HEK293T (cell line): ENCODE measurements at regions not wholly inside any gene's neighbourhood (a gene's known extent, or its start where the extent isn't known, plus 50 kb on each side); places are given as distances from the start of the nearest gene placed in this dataset.

Experiments used
- CTCF ChIA-PET: fragments of 350-600 bp; formaldehyde crosslinking; extraction: SDS; loops from one replicate; lab custom pipeline; 2021; ENCODE audit warnings: antibody characterized with exemption, inconsistent platforms; lab: Yijun Ruan, JAX
- POLR2A ChIA-PET: fragments of 350-600 bp; formaldehyde crosslinking; extraction: SDS; loops from one replicate; lab custom pipeline; 2020; ENCODE audit warnings: antibody characterized with exemption, inconsistent platforms; lab: Yijun Ruan, JAX
- DNase-seq: peaks from one replicate; pipeline ENCODE4 v3.0.0; 2012; ENCODE audit warnings: mixed read lengths; ENCODE audit errors: extremely low spot score
- ARNT ChIP-seq: fragments of 450-650 bp; IDR thresholded peaks from 2 replicates; pipeline ENCODE4 v1.6.1; 2017; ENCODE audit warnings: mild to moderate bottlenecking
- BHLHE40 ChIP-seq: fragments of 450-650 bp; IDR thresholded peaks from 2 replicates; pipeline ENCODE4 v1.6.1; 2016; ENCODE audit warnings: mild to moderate bottlenecking, moderate library complexity, borderline replicate concordance
- CTBP1 ChIP-seq: fragments of 450-650 bp; IDR thresholded peaks from 2 replicates; pipeline ENCODE4 v1.6.1; 2016; ENCODE audit warnings: borderline replicate concordance
- ELF4 ChIP-seq: fragments of 450-650 bp; IDR thresholded peaks from 2 replicates; pipeline ENCODE4 v1.6.1; 2017; ENCODE audit warnings: antibody characterized with exemption
- FOXA1 ChIP-seq: fragments of 450-650 bp; IDR thresholded peaks from 2 replicates; pipeline ENCODE4 v1.6.1; 2016; ENCODE audit warnings: mild to moderate bottlenecking
- FOXK2 ChIP-seq: fragments of 450-650 bp; IDR thresholded peaks from 2 replicates; pipeline ENCODE4 v1.6.1; 2016; ENCODE audit warnings: mild to moderate bottlenecking
- FOXM1 ChIP-seq: fragments of 450-650 bp; IDR thresholded peaks from 2 replicates; pipeline ENCODE4 v1.6.1; 2017; ENCODE audit warnings: mild to moderate bottlenecking, borderline replicate concordance
- HDGF ChIP-seq: fragments of 450-650 bp; IDR thresholded peaks from 2 replicates; pipeline ENCODE4 v1.6.1; 2017; ENCODE audit warnings: antibody characterized with exemption, borderline replicate concordance
- L3MBTL2 ChIP-seq: fragments of 450-650 bp; conservative IDR thresholded peaks from 2 replicates; pipeline ENCODE4 v1.6.1; 2016; ENCODE audit warnings: mild to moderate bottlenecking
- LEF1 ChIP-seq: fragments of 450-650 bp; IDR thresholded peaks from 2 replicates; pipeline ENCODE4 v1.6.1; 2017; ENCODE audit warnings: mild to moderate bottlenecking, borderline replicate concordance
- NFRKB ChIP-seq: fragments of 450-650 bp; IDR thresholded peaks from 2 replicates; pipeline ENCODE4 v1.6.1; 2016; ENCODE audit warnings: mild to moderate bottlenecking, moderate library complexity
- SP1 ChIP-seq: fragments of 450-650 bp; IDR thresholded peaks from 2 replicates; pipeline ENCODE4 v1.6.1; 2017
- SUZ12 ChIP-seq: fragments of 450-650 bp; IDR thresholded peaks from 2 replicates; pipeline ENCODE4 v1.6.1; 2016; ENCODE audit warnings: mild to moderate bottlenecking
- TARDBP ChIP-seq: fragments of 450-650 bp; IDR thresholded peaks from 2 replicates; pipeline ENCODE4 v1.6.1; 2016
- ZNF384 ChIP-seq: fragments of 450-650 bp; IDR thresholded peaks from 2 replicates; pipeline ENCODE4 v1.6.1; 2016
- TF ChIP-seq, protein P1 (sequence below): fragments of 450-650 bp; IDR thresholded peaks from 2 replicates; pipeline ENCODE4 v1.6.1; 2016

DNA sequence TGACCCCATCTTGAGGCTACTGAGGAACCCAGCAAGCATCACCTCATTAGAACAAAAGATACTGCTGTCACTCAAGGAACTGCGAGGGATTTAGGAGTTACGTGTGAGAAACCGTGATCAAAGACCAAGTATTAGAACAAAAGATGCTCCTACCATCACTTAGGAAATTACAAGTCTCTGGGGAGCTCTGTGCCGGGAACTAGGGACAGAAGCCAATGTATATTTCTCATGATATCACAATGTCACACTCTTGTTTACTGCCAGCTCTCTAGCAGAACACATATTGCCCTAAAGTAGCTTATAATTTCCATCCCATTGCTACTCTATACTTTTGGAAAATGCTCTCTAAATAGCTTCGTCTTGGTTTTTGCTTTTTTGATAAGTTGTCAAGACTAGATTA, 214.5 kb downstream of the HS3ST3A1 start:
- ChIA-PET CTCF (no interaction called here), POLR2A (no interaction called here)
- TF ChIP-seq ARNT (no peak), FOXK2 (no peak), TARDBP (no peak), SUZ12 (no peak), HDGF (no peak), ZNF384 (no peak), FOXA1 (no peak), SP1 (no peak), FOXM1 (no peak)

DNA sequence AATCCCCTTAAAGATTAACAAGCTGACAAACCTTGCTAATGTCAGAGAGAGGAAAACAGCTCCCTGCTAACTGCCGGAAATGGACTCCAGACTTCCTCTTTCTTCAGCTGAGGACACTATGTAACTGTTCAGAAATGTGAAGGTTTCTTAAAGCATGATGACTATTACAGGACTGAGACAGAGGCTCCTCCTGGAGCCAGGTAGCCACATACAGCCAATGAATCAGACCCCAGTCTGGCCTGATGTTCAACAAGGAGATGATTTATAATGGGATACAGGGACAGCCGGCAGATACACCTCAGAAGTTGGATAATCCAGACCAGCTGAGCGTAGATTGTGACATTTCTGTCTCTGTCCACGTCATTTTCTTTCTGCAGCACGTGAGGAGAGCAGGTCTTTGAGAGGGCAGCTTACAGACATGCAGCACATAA, 216.2 kb downstream of the HS3ST3A1 start:
- no peak for TF ChIP-seq SP1
- no peak for TF ChIP-seq FOXA1
- no peak for TF ChIP-seq LEF1
- no peak for DNase-seq
- ChIA-PET CTCF (no interaction called here), POLR2A (no interaction called here)

More for the DNA sequence above, 214.5 kb downstream of the HS3ST3A1 start:
- DNase-seq, result no peak

DNA sequence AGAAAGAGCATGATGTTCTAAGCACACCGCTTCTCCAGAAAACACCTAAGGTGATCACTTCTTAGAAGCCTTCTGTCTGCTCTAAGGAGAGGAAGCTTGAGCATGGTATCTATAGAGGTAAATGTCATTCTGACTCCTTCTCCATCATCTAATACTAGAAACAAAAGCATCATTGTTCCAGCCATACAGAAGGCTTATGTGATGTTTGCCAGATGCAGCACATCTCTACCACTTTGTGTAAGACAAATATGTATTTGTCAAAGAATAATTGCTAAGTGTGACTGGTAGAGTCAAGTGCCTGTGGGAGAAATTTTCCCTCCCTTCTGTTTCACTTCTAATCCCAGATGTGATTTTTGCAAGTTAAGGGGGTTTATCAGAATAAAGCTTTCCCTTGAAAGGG, 217.1 kb downstream of the HS3ST3A1 start:
- CTCF ChIA-PET, result no interaction called here
- POLR2A ChIA-PET, result no interaction called here
- DNase-seq, result no peak
- TF ChIP-seq NFRKB (no peak), FOXA1 (no peak), SUZ12 (no peak), ELF4 (no peak)
- TF ChIP-seq, protein P1, sequence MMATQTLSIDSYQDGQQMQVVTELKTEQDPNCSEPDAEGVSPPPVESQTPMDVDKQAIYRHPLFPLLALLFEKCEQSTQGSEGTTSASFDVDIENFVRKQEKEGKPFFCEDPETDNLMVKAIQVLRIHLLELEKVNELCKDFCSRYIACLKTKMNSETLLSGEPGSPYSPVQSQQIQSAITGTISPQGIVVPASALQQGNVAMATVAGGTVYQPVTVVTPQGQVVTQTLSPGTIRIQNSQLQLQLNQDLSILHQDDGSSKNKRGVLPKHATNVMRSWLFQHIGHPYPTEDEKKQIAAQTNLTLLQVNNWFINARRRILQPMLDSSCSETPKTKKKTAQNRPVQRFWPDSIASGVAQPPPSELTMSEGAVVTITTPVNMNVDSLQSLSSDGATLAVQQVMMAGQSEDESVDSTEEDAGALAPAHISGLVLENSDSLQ, result no peak

DNA sequence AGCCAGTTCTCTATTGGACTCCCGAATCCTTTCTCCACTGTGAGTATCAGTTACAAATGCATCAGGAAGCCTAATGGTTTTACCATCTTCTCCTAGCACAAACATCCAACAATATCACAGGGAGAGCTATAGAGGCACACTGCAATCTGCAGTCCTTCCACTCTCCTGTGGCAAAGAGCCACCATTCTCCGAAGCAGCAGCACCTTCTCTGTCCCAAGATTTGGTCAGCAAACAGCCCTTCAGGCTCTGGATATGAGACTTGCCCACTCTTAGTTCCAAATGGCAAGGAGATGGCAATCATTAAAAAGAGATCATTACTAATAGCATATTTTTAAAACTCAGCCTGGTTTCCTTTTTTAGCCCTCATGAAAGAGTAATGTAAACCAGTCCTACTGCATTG, 223.4 kb downstream of the HS3ST3A1 start:
- no peak for DNase-seq
- POLR2A ChIA-PET, result no interaction called here
- CTCF ChIA-PET, result no interaction called here
- TF ChIP-seq ARNT (no peak), NFRKB (no peak), ZNF384 (no peak), CTBP1 (no peak), HDGF (no peak), SUZ12 (no peak), BHLHE40 (no peak)
- TF ChIP-seq, protein P1, result no peak

DNA sequence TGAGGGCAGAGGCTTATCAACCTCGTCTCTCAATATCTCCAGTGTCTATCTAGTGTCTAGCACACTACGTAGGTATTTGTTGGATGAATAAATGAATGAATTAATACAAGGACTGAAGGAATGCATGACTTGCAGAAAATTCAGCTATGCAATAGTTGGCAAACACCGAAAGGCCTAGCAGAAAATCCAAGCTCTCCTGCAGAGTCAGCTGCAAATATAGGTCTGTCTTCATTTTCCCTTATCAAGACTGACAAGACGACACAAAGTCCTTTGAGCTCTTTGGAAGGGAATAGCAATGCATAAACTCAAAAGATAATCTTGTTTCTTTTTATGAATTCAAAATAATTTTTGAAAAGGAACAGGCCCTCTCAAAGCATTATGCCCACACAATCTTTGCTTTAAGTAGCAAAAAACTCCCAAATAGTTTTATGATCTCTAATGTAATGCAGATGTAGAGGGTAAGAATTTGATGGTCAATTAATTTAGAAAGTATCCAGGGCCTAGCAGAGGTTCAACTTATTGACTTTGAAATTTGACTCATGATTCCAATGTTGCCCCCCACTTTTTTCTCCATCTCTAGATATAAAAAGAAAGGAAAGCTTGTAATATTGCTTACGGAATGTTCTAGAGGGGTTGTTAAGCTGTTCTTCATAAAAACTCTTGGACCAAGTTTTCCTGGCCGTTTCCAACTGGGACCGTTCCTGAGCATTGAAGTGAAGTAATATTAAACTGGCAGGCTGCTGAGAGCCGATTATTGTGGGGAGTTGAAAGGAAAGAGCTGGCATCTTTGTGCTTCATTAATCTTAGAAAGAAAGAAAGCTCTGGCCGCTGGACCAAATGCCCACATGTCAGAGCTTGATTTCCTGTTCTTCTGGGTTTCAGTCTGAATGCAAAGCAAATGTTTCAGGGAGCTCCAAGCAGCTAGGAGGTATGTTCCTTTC, 227.3 kb downstream of the HS3ST3A1 start:
- TF ChIP-seq L3MBTL2 (no peak), HDGF (no peak), CTBP1 (no peak), LEF1 (no peak)
- ChIA-PET POLR2A (no interaction called here), CTCF (no interaction called here)
- no peak for DNase-seq

DNA sequence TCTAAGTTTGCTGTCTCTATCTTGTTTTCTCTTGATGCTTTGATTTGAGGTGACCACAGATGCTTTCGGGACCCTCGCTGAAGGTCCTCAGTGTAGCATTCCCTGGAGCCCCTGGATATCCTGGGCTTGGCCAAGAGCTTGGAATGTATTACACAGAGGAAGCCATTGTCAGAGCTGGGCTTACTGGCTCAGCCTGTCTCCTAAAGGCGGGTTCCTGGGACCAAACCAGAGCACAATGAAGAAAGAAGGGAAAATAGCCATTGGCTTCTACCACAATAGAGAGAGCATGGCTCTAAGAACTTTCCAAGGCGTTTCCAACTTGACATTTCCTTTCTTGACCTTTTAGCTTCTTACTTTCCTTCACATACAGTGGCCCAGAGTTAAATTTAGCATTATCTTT, 229.3 kb downstream of the HS3ST3A1 start:
- ChIA-PET CTCF (no interaction called here), POLR2A (no interaction called here)
- DNase-seq, result no peak
- TF ChIP-seq TARDBP (no peak), BHLHE40 (no peak)

DNA sequence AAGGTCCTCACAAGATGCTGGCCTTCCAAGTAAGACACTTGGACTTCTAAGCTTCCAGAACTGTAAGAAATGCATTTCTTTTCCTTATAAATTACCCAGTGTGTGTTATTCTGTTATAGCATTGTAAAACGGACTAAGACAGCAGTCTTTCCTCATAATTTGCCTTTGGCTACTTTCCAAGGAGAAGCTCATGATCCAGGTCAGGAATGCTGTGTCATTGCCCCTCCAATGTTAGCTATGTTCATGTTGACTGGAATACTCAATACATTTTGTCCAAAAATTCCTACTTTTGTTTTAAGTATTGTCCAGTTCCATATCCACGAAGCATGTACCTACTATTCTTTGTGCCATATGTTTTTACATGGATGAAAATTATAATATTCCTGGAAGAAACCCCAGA, 234.6 kb downstream of the HS3ST3A1 start:
- no peak for DNase-seq
- TF ChIP-seq ELF4, result no peak
- TF ChIP-seq FOXA1, result no peak
- no peak for TF ChIP-seq FOXM1
- TF ChIP-seq L3MBTL2, result no peak
- TF ChIP-seq SP1, result no peak
- no peak for TF ChIP-seq LEF1
- CTCF ChIA-PET, result interaction anchor here (0.6 kb wide), 1 partner anchor 625 kb away, joined by 3 read pairs; no protein-coding TSS in a partner anchor
- POLR2A ChIA-PET, result no interaction called here

DNA sequence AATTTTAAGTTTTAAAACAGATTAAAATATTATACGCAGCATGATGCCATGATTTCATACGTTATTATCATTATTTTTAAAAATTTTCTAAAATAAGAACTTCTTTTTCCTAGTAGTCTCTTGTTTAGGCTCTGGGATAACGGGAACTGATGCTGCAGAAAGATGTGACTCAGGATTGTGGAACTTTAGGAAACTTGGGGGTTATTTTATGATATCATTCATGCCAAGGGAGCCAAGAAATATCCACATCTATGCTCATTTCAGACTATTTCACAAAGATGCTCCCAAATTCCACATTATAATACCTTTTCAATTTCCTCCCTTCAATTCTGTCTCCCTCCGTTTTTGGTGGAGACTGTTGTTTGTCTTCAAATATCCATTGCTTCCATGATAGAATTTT, 236.4 kb downstream of the HS3ST3A1 start:
- DNase-seq, result no peak
- POLR2A ChIA-PET, result no interaction called here
- CTCF ChIA-PET, result no interaction called here
- TF ChIP-seq ARNT (no peak), CTBP1 (no peak), FOXA1 (no peak), TARDBP (no peak), ELF4 (no peak), SP1 (no peak), FOXM1 (no peak), L3MBTL2 (no peak), NFRKB (no peak)
- TF ChIP-seq, protein P1, result no peak
